ENCODE measurements at regions not wholly inside any gene's neighbourhood (a gene's known extent, or its start where the extent isn't known, plus 50 kb on each side); places are given as distances from the start of the nearest gene placed in this dataset.
"Not testable (repeated sequence)": the region's sequence is repeated elsewhere in the genome, so short reads cannot be mapped to it uniquely, and the experiment has no call there.

DNA sequence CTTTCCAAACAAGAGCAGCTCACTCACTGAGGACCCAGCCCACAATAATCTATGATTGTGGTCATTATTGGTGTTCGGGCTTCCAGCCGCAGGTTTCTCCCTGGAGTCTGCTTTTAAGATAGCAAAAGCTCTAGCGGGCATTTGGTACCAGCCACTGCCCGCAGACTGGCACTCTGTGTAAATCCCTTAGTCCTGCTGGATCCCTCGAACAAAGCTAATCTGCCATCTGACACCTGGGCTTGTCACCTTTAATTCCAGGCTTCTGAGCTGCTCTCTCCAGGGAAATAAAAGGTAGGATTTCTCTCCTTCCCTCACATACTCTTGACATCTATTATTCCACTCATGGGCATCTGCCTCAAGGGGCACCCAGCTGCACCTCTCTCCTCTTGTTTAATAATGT, 158.7 kb downstream of the PDCD6IP start:
- no peak for DNase-seq

DNA sequence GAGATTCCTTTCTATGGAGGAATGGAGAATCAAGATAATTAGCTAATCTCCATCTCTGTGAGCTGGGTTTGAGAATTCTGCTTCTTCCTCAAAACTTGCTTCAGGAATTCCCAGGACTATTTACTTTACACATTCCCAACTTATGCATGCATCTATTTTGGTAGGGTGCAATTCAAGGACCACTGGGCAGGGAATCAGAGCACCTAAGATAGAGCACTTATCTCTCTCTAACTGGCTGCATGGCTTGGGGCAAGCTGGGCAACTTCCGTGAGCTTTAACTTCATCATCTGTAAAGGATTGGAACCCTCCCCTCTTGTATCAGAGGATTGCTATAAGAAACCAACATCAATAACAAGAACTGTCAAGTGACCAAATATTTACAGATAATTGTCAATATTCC, 160.2 kb downstream of the PDCD6IP start:
- DNase-seq = no peak

DNA sequence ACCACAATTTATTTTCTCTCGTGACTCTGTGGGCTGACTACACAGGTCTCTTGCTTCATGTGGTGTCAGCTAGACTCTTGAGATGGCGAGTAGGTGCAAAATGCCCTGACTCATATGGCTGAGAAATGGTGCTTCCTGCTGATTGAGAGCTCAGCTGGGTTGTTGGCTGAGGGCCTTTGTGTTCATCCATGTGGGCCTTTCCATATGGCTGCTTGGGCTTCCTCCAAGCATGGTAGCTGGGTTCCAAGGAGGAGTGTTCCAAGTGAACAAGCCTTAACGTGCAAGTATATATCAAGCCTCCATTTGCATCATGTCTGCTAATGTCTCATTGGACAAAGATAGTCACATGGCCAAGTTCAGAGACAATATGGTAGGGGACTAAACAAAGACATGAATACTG, 164.0 kb downstream of the PDCD6IP start:
- no peak for DNase-seq

DNA sequence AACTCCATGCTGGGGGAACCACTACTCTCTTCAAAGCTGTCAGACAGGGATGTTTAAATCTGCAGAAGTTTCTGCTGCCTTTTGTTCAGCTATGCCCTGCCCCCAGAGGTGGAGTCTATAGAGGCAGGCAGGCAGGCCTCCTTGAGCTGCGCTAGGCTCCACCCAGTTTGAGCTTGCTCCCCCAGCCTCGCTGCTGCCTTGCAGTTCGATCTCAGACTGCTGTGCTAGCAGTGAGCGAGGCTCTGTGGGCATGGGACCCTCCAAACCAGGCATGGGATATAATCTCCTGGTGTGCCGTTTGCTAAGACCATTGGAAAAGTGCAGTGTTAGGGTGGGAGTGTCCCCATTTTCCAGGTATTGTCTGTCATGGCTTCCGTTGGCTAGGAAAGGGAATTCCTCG, 171.8 kb downstream of the PDCD6IP start:
- DNase-seq = not testable (repeated sequence)

DNA sequence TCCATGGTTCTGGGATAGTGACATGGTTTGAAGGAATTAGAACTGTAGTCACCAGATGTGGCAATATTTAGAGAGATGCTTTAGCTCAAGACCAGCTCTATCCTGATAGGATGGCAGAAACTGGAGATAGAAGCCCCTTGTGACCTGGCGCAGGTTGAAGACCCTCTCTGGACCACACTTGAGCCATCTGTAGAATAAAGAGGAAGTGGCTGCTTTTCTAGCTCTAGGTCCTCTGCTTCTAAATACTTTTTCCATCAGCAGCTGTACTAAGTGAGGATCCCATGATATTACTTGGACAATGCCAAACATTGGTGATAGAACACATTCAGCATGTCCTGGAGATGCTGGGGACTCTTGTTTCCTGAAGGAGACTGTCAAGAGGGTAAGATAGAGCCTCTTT, 172.6 kb downstream of the PDCD6IP start:
- no peak for DNase-seq

DNA sequence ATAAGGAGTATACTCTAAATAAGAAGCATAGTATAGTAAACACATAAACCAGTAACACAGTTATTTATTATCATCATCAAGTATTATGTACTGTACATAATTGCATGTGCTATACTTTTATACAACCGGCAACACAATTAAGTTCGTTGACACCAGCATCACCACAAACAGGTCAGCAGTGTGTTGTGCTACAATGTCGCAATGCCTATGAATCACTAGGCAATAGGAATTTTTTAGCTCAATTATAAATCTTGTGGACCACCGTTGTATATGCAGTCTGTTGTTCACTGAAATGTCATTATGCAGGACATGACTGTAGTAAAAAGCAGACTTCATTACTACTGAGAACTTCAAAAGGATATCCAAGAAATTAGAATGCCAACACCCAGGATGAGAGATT, 177.0 kb downstream of the PDCD6IP start:
- no peak for DNase-seq

DNA sequence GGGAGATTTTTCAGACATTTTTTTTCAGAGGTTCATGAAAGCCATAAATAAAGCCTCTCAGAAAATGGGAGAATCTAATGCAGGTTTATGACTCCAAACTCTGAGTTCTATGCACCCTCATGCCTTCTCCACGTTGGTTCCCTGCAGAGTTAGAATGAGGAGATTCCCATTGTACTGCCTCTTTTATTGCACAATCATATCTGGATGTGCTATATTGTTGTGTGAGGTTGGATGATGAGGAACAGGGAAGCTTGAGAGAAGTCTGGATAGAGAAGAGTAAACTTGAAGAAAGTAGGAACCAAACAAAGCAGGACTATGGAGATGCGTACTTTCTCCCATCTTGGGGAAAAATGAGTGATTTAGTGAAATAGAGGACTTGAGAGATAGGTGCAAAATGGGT, 178.8 kb downstream of the PDCD6IP start:
- DNase-seq = no peak

DNA sequence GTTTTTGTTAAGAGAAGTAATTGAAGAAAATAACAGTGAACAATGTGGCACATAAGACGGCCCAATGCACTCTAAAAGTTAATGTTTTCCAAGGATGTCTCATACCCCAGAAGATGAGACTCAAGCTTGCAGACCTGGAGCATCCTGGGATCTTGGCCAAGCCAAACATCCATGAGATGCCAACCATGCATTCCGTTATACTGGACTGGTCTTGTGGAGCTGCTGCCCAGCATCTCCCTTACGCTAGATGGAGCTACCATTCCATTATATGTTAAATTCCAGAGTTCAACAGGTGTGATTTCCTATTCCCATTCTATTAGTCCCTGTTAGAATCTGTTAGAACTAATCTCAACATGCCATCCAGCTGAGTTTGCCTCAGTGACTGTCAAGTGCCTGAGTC, 181.8 kb downstream of the PDCD6IP start:
- peak; percentile 93 for DNase-seq

DNA sequence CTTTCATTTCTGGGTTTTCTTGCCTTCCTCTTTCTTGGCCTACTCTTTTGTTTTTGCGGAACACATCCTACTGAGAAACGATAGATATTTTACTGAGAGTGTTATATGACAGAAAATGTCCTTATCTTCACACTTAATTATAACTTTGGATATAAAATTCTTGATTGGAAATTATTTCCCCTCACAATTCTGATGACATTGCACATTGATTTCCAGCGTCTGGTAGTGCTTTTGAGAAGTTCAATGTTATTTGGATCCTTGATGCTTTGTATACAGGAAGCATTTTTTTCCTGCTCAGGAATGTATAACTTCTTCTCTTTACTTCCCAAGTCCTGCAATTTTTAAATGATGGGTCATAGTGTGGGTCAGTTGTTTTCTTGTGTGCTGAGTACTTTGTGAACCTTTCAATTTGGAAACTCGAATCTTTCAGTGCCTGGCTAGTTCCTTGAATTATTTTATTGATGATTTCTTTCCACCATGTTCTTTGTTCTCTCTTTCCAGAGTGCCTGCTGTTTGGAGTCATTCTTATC, 183.9 kb downstream of the PDCD6IP start:
- DNase-seq = peak; percentile 40

DNA sequence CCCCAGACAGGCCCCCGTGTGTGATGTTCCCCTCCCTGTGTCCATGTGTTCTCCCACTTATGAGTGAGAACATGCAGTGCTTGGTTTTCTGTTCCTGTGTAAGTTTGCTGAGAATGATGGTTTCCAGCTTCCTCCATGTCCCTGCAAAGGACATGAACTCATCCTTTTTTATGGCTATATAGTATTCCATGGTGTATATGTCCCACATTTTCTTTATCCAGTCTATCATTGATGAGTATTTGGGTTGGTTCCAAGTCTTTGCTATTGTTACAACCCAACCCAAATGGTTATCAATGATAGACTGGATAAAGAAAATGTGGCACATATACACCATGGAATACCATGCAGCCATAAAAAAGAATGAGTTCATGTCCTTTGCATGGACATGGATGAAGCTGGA, 184.5 kb downstream of the PDCD6IP start:
- not testable (repeated sequence) for DNase-seq

DNA sequence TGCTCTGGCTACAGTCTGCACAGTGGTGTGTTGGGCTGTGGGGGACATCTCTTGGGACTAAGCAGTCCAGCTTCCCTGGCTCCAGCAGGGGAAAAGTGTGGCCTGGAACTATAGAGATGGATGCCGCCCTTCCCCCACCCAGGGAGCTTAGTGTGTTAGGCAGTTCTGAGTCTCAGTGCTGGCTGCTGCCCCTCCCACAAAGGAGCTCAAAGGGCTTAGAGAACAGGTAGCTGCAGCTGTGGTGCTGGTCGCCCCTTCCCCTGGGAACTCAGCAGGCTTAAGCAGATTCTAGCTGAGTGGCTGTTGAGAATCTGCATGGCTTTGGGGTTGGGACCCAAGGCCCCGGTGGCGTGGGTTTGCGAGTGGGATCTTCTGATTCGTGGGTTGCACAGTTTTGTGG, 190.8 kb downstream of the PDCD6IP start:
- no peak for DNase-seq

DNA sequence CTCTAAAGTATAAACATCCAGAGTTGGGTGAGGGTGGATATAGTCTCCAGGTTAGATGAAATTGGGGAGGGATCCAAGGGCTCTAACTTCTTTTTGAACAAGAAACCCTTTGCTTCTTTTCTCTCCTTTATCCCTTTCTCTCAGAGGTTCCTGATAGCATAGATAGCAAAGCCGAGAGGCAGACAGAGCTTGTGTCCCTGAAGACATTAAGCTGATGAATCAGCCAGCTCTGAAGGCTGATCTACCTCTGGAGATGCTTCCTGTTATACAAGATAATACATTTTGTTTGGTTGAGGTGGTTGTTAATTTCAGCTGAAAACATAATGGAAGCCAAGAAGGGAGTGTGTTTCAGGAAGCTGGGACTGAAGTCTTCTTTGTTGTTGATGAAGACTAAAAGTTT, 193.2 kb downstream of the PDCD6IP start:
- DNase-seq = no peak

DNA sequence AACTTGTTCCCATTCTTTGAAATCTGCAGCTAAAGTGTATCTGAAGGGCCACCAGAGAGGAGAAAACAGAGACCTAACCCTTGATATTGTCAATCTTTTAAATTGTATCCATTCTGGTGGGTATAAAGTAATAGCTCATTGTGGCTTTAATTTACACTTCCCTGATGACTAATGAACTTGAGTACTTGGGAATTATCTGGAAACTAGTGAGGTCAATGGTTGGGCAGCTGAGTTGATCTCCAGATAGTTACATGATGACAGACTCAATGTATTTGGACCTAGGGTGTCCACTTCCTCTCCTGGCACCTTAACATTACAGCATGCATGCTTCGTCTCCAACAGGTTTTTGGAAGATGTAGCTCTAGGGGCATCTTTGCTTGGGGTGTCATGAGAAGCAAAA, 195.2 kb downstream of the PDCD6IP start:
- peak; percentile 42 for DNase-seq

DNA sequence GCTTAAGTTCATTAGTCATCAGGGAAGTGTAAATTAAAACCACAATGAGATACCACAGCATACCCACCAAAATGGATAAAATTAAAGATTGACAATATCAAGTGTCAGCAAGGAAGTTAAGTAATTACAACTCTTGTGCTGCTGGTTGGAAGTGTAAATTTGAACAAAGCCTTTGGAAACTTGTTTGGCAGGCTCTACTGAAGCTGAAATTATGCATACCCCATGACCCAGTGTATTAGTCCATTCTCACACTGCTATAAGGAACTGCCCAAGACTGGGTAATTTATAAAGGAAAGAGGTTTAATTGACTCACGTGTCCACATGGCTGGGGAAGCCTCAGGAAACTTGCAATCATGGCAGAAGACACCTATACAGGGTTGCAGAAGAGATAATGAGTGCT, 196.1 kb downstream of the PDCD6IP start:
- no peak for DNase-seq

DNA sequence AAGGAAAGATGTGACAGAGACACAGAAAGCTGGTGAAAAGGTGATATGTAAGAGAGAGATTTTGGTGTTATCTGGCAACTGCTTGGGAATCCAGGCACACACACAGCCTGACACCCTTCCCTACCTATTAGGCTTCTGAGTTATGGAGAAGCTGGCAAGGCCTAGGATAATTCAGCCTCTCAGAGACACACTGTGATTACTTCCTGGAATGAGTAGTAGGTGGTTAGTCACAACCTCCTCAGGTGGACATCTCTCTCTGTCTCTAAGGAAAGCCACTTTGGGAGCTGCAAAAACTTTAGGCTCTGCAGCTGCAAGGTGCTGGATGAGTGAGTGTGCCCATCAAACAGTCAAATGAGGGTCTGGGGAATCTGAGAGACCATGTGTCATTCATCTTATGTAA, 201.9 kb downstream of the PDCD6IP start:
- no peak for DNase-seq

DNA sequence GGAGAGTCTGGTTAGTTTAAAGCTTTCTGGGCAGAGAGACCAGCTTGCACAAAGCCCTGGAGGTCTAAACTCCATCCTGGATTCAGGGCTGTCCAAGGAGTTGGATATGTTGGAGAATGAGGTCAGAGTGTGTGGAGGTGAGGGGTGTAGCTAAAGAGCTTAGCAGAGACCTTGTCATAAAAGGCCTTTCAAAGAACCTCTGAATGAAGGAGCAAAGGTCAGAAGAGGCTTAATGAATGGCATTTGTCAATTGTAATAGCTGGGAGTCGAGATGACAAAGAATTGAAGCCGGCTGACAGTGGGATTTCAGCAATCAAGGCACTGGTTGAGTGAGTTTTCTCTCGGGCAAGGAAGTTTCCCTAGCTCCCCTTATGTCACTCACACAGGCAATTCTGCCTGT, 202.6 kb downstream of the PDCD6IP start:
- no peak for DNase-seq

DNA sequence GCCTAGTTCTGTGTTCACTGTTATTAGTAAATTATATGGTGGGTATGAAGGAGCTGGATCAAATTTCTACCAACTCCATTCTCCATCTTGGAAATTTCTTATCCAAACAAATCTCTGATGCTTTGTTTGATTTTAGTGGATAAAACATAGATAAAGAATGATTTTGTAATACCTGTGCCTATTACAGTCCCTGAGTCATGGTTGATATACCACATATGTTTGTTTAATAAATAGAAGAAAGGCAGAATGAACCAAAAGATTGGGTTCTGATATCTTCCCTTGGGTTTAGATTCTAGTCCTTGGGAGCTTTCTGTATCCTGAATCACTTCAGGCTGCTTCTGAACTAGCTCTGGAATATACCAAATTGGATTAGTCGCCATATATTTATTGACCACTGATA, 203.6 kb downstream of the PDCD6IP start:
- no peak for DNase-seq

DNA sequence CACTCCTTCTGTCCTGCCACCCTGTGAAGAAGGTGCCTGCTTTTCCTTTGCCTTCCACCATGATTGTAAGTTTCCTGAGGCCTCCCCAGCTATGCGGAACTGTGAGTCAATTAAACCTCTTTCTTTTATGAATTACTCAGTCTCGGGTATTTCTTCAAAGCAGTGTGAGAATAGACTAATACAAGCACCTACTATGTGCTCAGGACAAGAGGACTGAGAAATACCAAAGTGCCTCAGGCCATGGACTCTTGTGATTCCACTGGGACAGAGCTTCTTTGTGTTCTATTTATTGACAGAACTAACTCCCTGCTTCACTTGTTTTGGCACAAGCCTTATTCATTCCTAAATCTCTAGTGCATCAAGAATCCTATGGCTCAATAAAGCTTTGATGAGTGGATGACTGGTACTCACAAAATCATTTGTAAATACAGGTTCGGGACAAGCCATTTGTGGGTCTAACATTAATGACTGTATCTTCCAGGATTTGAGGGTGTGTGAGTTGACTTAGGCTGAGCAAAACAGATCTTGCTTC, 204.2 kb downstream of the PDCD6IP start:
- DNase-seq = no peak

DNA sequence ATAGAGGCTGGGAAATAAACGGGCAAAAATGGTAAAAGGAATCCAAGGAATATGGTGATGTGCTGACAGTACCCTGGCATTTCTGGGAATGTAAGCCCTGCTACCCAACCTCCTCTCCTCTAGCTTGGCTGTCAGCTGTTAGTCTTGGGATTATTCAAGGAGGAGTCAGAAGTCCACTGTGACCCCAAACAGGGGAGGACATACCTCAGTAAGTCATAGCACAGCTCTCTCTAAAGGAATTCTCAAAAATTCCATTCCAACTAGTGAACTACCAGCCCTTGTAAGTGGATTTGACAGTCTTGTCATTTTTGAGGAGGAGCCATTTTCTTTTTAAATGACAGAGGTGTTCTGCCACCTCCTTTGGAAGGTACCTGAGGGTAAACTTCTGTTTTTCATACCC, 207.5 kb downstream of the PDCD6IP start:
- DNase-seq = peak; percentile 97

DNA sequence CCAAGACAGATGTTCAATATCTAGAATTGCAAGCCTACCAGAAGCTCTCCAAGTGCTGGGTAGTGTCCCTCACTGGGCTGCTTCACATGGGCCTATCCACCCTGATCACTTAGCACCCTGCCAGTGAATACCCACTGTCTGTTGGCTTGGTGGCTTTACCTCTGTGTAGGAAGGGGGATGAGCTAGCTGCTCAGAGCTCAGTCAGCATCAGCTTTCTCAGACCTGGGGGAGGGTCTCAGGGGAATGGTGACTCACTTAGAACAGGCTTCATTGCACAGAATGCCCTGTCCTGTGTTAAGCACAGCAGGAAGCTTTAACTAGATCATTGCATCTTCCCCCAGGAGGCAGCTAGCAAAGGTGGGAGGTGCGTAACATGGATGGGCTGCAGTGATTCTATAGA, 209.8 kb downstream of the PDCD6IP start:
- DNase-seq = peak; percentile 86

DNA sequence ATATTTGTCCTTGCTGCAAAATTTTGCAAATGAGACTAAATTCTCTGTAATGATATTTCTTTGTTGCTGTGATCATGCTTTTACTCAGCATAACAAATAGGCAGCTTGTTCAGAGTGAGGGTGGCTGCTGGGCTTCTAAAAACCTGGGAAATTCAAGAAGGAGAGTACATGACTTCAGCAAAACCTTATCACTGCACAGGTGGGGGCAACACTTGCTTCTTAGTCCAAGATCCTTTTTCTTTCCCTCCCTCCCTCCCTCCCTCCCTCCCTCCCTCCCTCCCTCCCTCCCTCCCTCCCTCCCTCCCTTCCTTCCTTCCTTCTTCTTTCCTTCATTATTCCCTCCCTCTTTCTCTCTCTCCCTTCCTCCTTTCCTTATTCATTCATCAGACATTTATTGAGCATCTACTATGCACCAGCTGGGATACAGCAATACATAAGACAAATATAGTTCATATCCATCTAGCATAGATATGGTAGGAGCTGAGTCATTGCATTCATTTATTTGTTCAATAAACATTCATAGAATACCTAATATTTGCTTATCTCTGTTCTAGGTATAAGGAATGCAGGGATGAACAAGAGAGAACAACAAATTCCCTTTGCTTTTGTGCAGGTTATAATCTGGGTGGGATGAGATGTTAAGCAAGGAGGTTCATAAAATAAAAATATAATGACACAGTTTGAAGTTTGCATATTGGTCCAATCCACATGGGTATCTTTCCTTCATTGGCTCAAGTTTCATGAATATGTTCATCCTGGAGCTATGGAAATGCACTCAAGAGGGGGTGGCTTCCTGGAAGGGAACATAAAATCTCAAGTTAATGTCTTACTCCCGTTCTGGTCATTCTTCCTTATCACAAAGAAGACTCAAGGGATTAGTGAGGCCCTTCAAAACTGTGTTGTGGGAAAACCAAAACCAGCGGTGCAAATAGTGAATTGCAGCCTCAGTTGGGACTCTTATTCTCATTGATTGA, 210.7 kb downstream of the PDCD6IP start:
- DNase-seq = peak; percentile 40

DNA sequence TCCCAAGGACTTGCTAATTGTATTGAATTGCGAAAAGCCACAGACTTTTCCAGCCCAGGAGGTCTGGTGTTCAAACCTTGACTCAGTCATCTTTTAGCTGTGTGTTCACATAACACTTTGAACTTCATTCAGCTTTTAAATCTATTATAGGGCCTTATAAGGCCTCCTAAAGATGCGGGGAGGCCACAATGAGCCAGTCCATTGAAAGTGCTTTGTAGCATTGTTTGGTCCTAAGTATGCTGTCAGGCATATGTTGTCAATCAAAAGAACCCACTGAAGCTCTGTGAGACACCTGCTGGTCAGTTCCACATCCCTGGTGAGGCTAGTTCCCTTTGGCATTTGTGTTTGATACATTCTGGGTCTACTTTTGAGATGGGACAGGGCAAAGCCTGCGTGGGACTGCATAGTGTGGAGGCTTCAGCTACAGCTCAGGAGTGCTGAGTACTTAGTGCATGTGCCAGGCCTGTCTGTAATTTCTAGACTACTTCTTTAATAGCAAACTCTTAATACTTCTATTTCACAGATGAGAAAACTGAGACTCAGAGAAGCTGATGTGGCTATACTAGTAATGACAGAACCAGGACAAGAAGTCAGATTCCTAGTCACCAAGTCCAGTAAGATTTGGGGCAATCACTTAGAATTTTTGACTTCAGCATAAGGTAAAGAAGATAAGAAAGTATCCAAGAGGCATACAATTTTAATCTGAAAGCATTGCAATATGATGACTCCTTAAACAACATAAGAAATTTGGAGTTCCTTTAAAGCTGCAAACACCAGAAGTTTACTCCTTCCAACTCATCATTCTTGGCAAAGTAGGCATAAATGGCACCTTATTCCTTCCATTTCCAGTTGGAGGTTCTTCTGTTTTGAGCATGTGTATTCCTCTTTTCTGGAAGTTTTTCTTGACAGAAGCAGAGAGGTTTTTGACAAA, 213.0 kb downstream of the PDCD6IP start:
- DNase-seq = peak; percentile 69

DNA sequence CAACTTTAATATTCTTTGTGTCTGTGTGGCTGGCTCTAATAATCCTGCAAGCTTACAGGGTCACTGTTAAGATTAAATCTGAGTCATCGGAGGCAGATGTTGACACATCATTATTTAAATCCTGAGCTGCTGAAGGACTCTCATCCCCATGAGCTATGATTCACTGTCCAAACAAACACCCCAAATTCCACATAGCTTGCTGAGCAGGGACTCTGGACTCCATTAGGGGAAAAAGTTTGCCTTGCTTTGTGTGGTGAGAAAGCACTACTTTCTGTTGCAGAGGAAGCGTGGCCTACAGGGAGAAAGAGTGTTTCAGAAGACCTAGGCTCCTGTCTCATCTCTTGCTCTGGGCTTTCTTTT, 213.7 kb downstream of the PDCD6IP start:
- peak; percentile 99 for DNase-seq
